Endodermal cell (in vitro differentiated cells): ENCODE measurements at regions not wholly inside any gene's neighbourhood (a gene's known extent, or its start where the extent isn't known, plus 50 kb on each side); places are given as distances from the start of the nearest gene placed in this dataset.

ENCODE experiments used
- DNase-seq: peaks from one replicate; pipeline ENCODE4 v3.0.0-alpha.2; 2017
- H3K27ac ChIP-seq: 2 replicates; pipeline ENCODE4 v1.5.1; 2013; ENCODE audit warnings: mild to moderate bottlenecking, low read depth, low read length, moderate library complexity
- H3K27me3 ChIP-seq: 2 replicates; pipeline ENCODE4 v1.6.1; 2013; ENCODE audit warnings: mild to moderate bottlenecking, low read length, moderate library complexity; ENCODE audit not compliant: insufficient read depth, control insufficient read depth, poor library complexity, severe bottlenecking
- H3K36me3 ChIP-seq: 2 replicates; pipeline ENCODE4 v1.7.0; 2013; ENCODE audit warnings: mild to moderate bottlenecking, low read length, moderate library complexity; ENCODE audit not compliant: control insufficient read depth, insufficient read depth
- H3K4me1 ChIP-seq: one replicate; pipeline ENCODE4 v1.7.0; 2013; ENCODE audit warnings: low read length; ENCODE audit not compliant: control insufficient read depth, insufficient read depth
- H3K4me3 ChIP-seq: 2 replicates; pipeline ENCODE4 v1.5.1; 2013; ENCODE audit warnings: mild to moderate bottlenecking, low read length, moderate library complexity
- H3K9ac ChIP-seq: 2 replicates; pipeline ENCODE4 v1.6.1; 2013; ENCODE audit warnings: mild to moderate bottlenecking, low read length, moderate library complexity; ENCODE audit not compliant: poor library complexity, severe bottlenecking; ENCODE audit errors: extremely low read depth
- H3K9me3 ChIP-seq: 2 replicates; pipeline ENCODE4 v1.6.1; 2013; ENCODE audit warnings: mild to moderate bottlenecking, low read length, moderate library complexity; ENCODE audit not compliant: control insufficient read depth
- H3K27ac Mint-ChIP-seq: 2 replicates; pipeline ENCODE4 v1.8.0; 2020; ENCODE audit warnings: mixed read lengths
- H3K27me3 Mint-ChIP-seq: 2 replicates; pipeline ENCODE4 v1.8.0; 2021; ENCODE audit warnings: mild to moderate bottlenecking, mixed read lengths; ENCODE audit not compliant: insufficient read depth
- H3K36me3 Mint-ChIP-seq: 2 replicates; pipeline ENCODE4 v1.8.0; 2020; ENCODE audit warnings: low read depth, mixed read lengths
- H3K4me1 Mint-ChIP-seq: 2 replicates; pipeline ENCODE4 v1.8.0; 2020; ENCODE audit warnings: mixed read lengths
- H3K4me3 Mint-ChIP-seq: 2 replicates; pipeline ENCODE4 v1.8.0; 2020; ENCODE audit warnings: mild to moderate bottlenecking, moderate library complexity, mixed read lengths
- H3K9me3 Mint-ChIP-seq: 2 replicates; pipeline ENCODE4 v1.8.0; 2020; ENCODE audit warnings: mild to moderate bottlenecking, mixed read lengths
- WGBS, 2 experiments: methylation state at CpG; one replicate each; pipeline versions ENCODE4 v1.1.5 to v1.1.7; 2013; ENCODE audit warnings: missing lambda C conversion rate in 2 of 2, mixed read lengths in 1 of 2; ENCODE audit not compliant: insufficient coverage in 1 of 2, insufficient read length in 1 of 2; 5-methylcytosine and 5-hydroxymethylcytosine counted together
- TF ChIP-seq, protein P1 (sequence below): fragments of 200-600 bp; sonication (generic); conservative IDR thresholded peaks from 2 replicates; pipeline ENCODE4 v1.5.0; 2021; ENCODE audit warnings: antibody characterized with exemption, mild to moderate bottlenecking

DNA sequence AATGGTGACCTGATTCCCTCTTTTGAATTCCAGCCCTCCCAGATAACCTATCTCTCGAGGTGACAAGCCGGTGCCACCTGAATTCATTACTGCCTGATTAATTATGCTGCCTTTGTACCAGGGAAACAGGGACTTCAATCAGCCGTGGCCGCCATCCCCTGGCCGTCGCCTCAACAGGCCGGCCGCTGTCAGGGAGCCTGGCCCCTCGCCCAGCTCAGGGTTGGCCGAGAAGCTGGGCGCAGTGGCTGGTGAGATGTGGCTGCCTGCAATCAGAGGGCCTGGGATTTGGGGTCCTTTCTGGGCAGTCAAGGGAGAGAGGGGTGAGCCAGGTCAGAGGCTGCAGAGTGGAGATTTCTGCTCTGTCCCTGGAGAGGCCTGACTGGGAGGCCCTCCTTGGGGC, 91.2 kb downstream of the KCTD15 start:
- Mint-ChIP-seq H3K4me1 (peaks cover 8% of the 10 kb centered on the region), H3K27me3 (no peaks in the 10 kb centered on the region), H3K27ac (no peak overlapping the region), H3K4me3 (no peak overlapping the region), H3K36me3 (no peaks in the 10 kb centered on the region), H3K9me3 (no peaks in the 10 kb centered on the region)
- Histone ChIP-seq H3K27me3 (no peaks in the 10 kb centered on the region), H3K9me3 (no peaks in the 10 kb centered on the region), H3K36me3 (no peaks in the 10 kb centered on the region), H3K4me1 (no peaks in the 10 kb centered on the region), H3K9ac (no peak overlapping the region), H3K4me3 (no peak overlapping the region), H3K27ac (no peak overlapping the region)
- WGBS, 2 experiments, result 94 to 97% methylated on average over 8 to 11 of the region's 11 CpGs
- TF ChIP-seq, protein P1, sequence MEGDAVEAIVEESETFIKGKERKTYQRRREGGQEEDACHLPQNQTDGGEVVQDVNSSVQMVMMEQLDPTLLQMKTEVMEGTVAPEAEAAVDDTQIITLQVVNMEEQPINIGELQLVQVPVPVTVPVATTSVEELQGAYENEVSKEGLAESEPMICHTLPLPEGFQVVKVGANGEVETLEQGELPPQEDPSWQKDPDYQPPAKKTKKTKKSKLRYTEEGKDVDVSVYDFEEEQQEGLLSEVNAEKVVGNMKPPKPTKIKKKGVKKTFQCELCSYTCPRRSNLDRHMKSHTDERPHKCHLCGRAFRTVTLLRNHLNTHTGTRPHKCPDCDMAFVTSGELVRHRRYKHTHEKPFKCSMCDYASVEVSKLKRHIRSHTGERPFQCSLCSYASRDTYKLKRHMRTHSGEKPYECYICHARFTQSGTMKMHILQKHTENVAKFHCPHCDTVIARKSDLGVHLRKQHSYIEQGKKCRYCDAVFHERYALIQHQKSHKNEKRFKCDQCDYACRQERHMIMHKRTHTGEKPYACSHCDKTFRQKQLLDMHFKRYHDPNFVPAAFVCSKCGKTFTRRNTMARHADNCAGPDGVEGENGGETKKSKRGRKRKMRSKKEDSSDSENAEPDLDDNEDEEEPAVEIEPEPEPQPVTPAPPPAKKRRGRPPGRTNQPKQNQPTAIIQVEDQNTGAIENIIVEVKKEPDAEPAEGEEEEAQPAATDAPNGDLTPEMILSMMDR, result no peak
- DNase-seq, result no peak

DNA sequence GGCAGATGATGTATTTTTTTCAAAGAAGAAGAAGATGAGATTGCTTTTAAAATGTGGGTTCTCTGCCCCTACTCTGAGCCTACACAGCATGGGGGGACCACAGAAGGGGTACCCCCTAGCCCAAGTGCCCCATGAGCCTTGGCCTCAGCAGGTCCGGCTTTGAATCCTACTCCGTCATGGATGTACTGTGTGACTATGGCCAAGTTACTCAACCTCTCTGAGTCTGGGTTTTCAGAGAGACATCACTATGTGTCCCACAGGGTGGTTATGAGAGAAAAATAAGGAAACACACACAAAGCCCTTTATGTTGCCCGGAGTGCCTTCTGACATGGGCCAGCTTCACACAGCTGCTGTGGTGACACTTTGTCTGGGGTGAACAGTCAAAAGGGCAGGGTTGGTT, 92.0 kb downstream of the KCTD15 start:
- no peaks in the 10 kb centered on the region for H3K4me1 ChIP-seq
- no peaks in the 10 kb centered on the region for H3K9me3 ChIP-seq
- Mint-ChIP-seq H3K4me3 (no peak overlapping the region), H3K9me3 (no peaks in the 10 kb centered on the region), H3K27me3 (no peaks in the 10 kb centered on the region), H3K27ac (no peak overlapping the region), H3K36me3 (no peaks in the 10 kb centered on the region), H3K4me1 (peaks cover 8% of the 10 kb centered on the region)
- H3K27ac ChIP-seq, result no peak overlapping the region
- H3K9ac ChIP-seq, result no peak overlapping the region
- 94 to 100% methylated on average over 2 to 3 of the region's 3 CpGs for WGBS, 2 experiments
- TF ChIP-seq, protein P1, result no peak
- H3K4me3 ChIP-seq, result no peak overlapping the region
- no peaks in the 10 kb centered on the region for H3K27me3 ChIP-seq
- no peaks in the 10 kb centered on the region for H3K36me3 ChIP-seq
- DNase-seq, result no peak

DNA sequence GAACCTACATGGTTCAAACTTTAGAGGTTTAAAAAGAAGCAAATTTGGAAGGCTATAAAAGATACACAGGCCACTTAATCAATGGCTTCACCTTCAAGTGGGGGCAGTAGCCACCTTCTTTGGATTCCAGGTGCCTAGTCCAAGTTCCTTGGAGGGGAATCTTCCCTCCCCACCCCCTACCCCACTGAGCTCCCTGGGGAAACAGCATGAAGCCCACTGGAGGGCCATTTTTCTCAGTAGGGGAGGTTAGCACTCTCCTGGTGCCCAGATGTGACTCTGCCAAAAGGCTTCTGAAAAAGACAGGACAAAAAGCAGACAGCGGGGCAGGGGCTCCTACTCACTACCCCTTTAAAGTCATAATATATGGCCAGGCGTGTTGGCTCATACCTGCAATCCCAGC, 93.9 kb downstream of the KCTD15 start:
- Histone ChIP-seq H3K27ac (no peak overlapping the region), H3K27me3 (no peaks in the 10 kb centered on the region), H3K4me1 (no peaks in the 10 kb centered on the region), H3K9me3 (no peaks in the 10 kb centered on the region), H3K36me3 (no peaks in the 10 kb centered on the region), H3K9ac (no peak overlapping the region), H3K4me3 (no peak overlapping the region)
- 69% methylated on average over 2 of the region's 2 CpGs; no CpG with 5 or more reads in 1 of the 2 experiments for WGBS, 2 experiments
- Mint-ChIP-seq H3K27me3 (peaks cover 8% of the 10 kb centered on the region), H3K9me3 (no peaks in the 10 kb centered on the region), H3K27ac (no peak overlapping the region), H3K36me3 (no peaks in the 10 kb centered on the region), H3K4me1 (no peaks in the 10 kb centered on the region), H3K4me3 (no peak overlapping the region)
- no peak for DNase-seq
- TF ChIP-seq, protein P1, result no peak
